H7 (cell line): ENCODE measurements at regions not wholly inside any gene's neighbourhood (a gene's known extent, or its start where the extent isn't known, plus 50 kb on each side); places are given as distances from the start of the nearest gene placed in this dataset.
"Not testable (repeated sequence)": the region's sequence is repeated elsewhere in the genome, so short reads cannot be mapped to it uniquely, and the experiment has no call there.

Experiments
- DNase-seq: peaks from one replicate; pipeline ENCODE4 v3.0.0; 2012
- H3K27me3 ChIP-seq: 2 replicates; pipeline ENCODE4 v1.6.0; 2011; ENCODE audit warnings: mild to moderate bottlenecking, low read length; ENCODE audit not compliant: control insufficient read depth, insufficient read depth
- H3K36me3 ChIP-seq: replicated peaks from 2 replicates; pipeline ENCODE4 v1.5.1; 2011; ENCODE audit warnings: low read length; ENCODE audit not compliant: control insufficient read depth, insufficient read depth
- H3K4me3 ChIP-seq: 2 replicates; pipeline ENCODE4 v1.5.1; 2011; ENCODE audit warnings: low read depth, mild to moderate bottlenecking, control low read depth, low read length, moderate library complexity; ENCODE audit not compliant: insufficient read depth

DNA sequence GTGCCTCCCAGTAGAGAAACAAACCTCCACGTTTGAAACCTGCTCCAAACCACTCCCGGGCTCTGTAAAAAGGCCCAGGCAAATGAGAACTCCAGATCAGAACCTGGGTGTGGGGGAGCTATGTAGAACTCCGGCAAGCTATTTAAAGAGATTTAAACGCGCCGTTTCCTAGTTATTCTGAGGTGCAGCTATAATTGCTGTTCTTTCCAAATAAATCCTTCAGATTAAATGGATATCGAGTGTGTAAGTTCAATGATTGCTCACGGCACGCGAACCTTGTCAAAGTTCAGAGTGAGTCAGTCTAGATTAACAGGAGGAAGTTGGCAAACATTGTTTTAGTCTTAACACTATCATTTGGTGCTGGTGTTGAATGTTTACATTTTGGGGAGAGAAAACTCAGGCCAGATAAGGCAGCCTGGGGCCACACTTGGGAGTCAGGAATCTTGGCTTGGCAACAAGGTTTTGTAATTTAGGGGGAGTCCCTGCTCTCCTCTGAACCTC is 92.9 kb upstream of the SALL1 start:
- H3K4me3 ChIP-seq = no peak overlapping the region
- H3K36me3 ChIP-seq = no peaks in the 10 kb centered on the region
- no peak for DNase-seq
- H3K27me3 ChIP-seq = peaks cover 2% of the 10 kb centered on the region; the same call in 1 of the 2 replicates

- Histone ChIP-seq H3K4me3 (no peak overlapping the region), H3K36me3 (no peaks in the 10 kb centered on the region), H3K27me3 (peaks cover 3% of the 10 kb centered on the region; the same call in 1 of the 2 replicates)
- DNase-seq = no peak
Measured at GRCh38 chr16:51242296-51242994, 91.4 kb upstream of the SALL1 start.

- DNase-seq = no peak
- Histone ChIP-seq H3K36me3 (no peaks in the 10 kb centered on the region), H3K27me3 (peaks cover 3% of the 10 kb centered on the region; the same call in 1 of the 2 replicates), H3K4me3 (no peak overlapping the region)
Measured at GRCh38 chr16:51239196-51239595, 88.1 kb upstream of the SALL1 start.

DNA sequence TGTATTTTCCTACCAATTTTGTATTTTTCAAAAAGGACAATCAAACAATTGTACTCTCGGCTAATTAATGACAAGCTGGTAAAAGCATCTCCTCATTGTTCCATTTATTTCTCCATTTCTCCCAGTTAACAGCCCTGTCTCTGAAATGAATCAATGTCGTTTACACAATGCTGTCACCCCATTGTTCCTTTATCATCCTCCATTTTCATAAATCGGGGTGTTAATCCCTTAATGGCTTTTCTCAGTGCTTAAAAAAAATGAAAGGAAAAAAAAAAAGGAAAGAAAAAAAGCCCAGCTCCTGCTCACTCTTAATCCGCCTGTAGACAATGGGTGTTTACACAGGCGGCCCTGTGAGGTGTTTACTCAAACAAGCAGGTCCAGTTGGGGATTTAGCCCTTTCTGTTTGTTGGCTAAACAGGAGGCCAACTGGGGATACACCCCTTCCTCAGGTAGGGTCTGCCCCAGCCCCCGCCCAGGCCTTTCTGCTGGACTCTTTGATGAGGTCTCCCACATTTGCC is 86.8 kb upstream of the SALL1 start:
- Histone ChIP-seq H3K4me3 (no peak overlapping the region), H3K36me3 (no peaks in the 10 kb centered on the region), H3K27me3 (peaks cover 3% of the 10 kb centered on the region; the same call in 1 of the 2 replicates)
- peak; percentile 21 for DNase-seq

DNA sequence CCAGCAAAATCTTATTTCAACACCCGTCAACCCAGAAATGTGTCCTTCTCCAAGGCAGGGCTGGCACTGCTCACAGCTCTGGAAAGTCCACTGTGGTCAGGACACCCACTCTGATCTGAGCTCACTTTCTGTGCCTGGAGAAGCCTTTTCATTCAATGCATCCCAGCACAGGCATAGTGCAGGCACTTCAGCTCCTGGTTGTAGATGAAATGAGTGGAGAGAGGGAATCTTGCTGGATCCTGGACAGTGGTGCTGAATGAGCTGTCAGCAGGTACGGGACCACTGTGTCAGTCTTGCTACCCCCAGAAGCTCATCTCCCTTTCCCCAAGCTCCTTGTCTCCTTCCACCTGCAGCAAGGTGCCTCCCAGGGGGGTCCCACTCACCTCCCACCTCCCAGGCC is 86.1 kb upstream of the SALL1 start:
- DNase-seq = no peak
- H3K36me3 ChIP-seq = no peaks in the 10 kb centered on the region
- no peak overlapping the region for H3K4me3 ChIP-seq
- H3K27me3 ChIP-seq = peaks cover 3% of the 10 kb centered on the region; the same call in 1 of the 2 replicates

- H3K36me3 ChIP-seq = no peaks in the 10 kb centered on the region
- no peak overlapping the region for H3K4me3 ChIP-seq
- peaks cover 3% of the 10 kb centered on the region; the same call in 1 of the 2 replicates for H3K27me3 ChIP-seq
- no peak for DNase-seq
Measured at GRCh38 chr16:51236583-51236982, 85.5 kb upstream of the SALL1 start.

DNA sequence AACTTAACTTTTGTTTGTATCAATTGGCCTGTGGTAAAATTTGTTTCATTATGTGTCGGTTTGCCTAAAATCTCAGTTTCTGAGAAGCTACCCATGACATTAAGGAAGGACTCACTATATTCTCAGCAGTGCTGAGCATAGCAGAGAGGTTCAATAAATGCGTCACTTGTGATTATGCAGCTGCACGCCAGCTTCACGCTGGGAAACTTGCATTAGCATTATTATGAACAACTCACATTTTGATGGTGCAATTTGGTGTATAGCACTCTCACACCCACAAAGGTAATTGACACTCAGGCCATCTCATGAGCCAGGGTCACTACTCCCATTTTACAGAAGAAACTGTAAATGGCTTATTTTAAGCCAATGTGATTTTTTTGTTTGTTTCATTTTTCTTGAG is 80.6 kb upstream of the SALL1 start:
- no peaks in the 10 kb centered on the region for H3K27me3 ChIP-seq
- no peak overlapping the region for H3K4me3 ChIP-seq
- no peak for DNase-seq
- H3K36me3 ChIP-seq = no peaks in the 10 kb centered on the region

- H3K4me3 ChIP-seq, H3K27me3 ChIP-seq, H3K36me3 ChIP-seq, DNase-seq: not testable (repeated sequence)
Measured at GRCh38 chr16:51230035-51230434, 79.0 kb upstream of the SALL1 start.

DNA sequence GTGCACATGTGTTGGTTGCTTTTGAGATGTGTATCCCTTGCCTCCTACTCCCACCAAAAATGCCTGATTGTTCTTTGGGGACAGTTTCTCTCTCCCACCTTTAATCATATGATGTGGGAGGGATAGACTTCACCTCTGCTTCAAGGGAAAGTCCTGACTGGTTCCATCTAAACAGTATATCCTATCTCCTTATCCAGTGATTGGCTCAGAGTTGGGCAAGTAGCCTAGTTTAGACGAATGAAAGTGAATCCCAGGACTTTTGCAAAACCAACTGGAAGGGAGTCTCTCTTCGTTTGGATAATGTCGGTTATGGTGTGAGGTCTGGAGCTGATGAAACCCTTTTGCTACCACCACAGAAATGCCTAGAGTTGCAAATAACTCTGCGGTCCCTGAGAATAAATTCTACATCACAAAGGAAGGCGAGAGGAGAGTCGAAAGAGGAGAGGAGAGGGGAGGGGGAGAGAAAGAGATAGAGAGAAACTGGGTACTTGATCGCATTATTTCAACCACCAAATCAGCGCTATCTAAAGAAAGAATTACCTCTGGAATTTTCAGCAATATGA is 77.1 kb upstream of the SALL1 start:
- DNase-seq = peak; percentile 58
- H3K36me3 ChIP-seq = no peaks in the 10 kb centered on the region; the same call in 1 of the 2 replicates
- H3K4me3 ChIP-seq = no peak overlapping the region
- no peaks in the 10 kb centered on the region for H3K27me3 ChIP-seq

- H3K36me3 ChIP-seq = no peaks in the 10 kb centered on the region; the same call in 1 of the 2 replicates
- H3K4me3 ChIP-seq = no peak overlapping the region
- no peak for DNase-seq
- H3K27me3 ChIP-seq = no peaks in the 10 kb centered on the region
Measured at GRCh38 chr16:51225878-51226277, 74.8 kb upstream of the SALL1 start.

- Histone ChIP-seq H3K4me3 (no peak overlapping the region), H3K36me3 (no peaks in the 10 kb centered on the region; the same call in 1 of the 2 replicates), H3K27me3 (no peaks in the 10 kb centered on the region)
- DNase-seq = no peak
Measured at GRCh38 chr16:51224317-51224716, 73.2 kb upstream of the SALL1 start.

- Histone ChIP-seq H3K4me3 (no peak overlapping the region), H3K36me3 (no peaks in the 10 kb centered on the region; the same call in 1 of the 2 replicates), H3K27me3 (no peaks in the 10 kb centered on the region)
- no peak for DNase-seq
Measured at GRCh38 chr16:51222016-51222415, 70.9 kb upstream of the SALL1 start.

DNA sequence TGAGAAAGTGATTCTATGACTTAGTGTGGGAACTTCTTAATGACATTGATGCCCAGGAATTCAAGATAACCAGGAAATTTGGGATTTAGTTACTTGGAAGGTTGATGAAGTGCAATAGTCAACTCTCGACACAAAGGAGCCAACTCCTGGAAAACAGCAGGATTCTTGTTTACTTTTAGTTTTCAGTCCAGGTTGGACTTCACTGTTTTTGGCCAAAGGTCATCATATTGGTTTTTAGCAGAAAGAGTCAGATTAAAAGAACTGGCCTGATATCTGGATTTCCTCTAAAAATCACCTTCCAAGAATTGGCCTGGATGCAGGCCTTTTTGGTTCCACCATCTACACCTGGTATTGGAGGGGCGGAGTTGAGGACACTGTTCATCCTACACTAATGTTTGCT is 60.1 kb upstream of the SALL1 start:
- no peak for DNase-seq
- no peak overlapping the region for H3K4me3 ChIP-seq
- H3K27me3 ChIP-seq = no peaks in the 10 kb centered on the region
- H3K36me3 ChIP-seq = no peaks in the 10 kb centered on the region

DNA sequence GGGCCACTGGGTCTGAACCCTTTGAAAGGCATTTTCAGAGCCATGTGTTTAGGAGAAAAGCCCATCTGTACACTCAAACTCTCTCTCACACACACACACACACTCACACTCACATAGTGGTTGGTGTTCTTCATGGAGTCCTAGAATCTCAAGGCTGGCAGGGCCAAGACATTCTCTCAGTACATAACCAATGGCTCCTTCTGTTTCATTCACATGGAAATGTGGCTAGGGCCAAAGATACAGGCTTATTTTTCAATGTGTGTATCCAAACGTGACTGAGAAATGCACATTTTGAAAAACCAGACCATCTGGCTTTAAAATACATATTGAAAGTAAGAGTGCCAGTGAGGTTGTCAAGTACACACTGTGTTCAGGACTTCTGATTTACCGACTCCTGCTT is 59.0 kb upstream of the SALL1 start:
- no peak overlapping the region for H3K4me3 ChIP-seq
- DNase-seq = no peak
- H3K27me3 ChIP-seq = no peaks in the 10 kb centered on the region
- no peaks in the 10 kb centered on the region for H3K36me3 ChIP-seq

DNA sequence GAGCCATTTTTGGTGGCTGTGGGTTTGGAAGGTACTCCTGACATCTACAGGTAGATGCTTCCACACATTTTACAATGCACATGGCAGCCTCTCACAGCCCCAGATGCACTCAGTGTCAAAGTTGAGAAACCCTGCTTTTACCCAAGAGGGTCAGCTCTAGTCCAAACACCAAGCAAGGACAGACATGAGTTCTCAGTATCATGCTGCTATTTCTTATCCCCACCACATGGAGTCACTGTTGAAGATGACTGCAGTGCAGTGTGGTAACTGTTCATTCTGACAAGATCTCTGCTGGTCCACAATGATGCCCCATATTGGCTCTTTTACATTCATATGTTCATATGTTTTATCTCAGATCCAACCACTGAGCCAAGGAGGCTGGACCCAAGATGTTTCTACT is 50.5 kb upstream of the SALL1 start:
- DNase-seq = no peak
- Histone ChIP-seq H3K36me3 (no peaks in the 10 kb centered on the region), H3K4me3 (no peak overlapping the region), H3K27me3 (no peaks in the 10 kb centered on the region)
